ENCODE measurements at regions not wholly inside any gene's neighbourhood (a gene's known extent, or its start where the extent isn't known, plus 50 kb on each side); places are given as distances from the start of the nearest gene placed in this dataset.

DNA sequence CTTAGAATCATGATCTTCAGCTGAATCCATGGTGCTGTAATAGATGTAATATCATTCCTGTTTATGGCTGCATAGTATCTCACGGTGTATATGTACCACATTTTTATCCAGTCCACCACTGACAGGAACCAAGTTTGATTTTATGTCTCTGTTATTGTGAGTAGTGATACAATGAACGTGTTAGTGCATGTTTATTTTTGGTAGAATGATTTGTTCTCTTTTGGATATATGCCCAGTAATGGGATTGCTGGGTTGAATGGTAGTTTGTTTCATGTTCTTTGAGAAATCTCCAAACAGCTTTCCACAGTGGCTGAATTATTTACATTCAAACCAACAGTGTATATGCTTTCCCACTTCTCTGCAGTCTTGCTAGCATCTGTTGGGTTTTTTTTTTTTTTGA is 175.1 kb upstream of the CDH10 start:
- DNase-seq (ENCODE audit: low read depth): no peak

- no peak for DNase-seq (ENCODE audit: low read depth)
Measured at GRCh38 chr5:24817966-24818365, 173.2 kb upstream of the CDH10 start.

GRCh38 chr5:24816206-24816605 is 171.4 kb upstream of the CDH10 start:
- DNase-seq (ENCODE audit: low read depth): no peak

GRCh38 chr5:24805230-24805629 is 160.5 kb upstream of the CDH10 start:
- DNase-seq (ENCODE audit: low read depth): no peak

DNA sequence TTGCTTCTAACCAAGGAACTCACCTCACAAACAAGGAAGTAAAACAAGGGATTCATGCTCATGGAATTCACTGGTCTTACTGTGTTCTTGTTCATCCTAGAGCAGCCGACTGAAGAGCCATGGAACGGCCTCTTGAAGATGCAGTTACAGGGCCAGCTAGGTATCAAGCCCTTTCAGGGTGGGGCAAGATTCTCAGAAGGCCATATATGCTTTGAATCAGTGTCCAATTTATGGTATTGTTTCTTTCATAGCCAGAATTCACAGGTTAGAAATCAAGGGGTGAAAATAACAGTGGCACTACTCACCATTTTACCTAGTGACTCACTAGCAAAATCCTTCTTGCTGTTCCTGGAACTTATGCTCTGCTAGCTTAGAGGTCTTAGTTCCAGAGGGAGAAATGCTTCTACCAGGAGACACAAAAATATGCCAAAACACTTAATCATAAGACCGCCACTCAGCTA is 159.5 kb upstream of the CDH10 start:
- no peak for DNase-seq (ENCODE audit: low read depth)

GRCh38 chr5:24791326-24791725 is 146.5 kb upstream of the CDH10 start:
- DNase-seq (ENCODE audit: low read depth): no peak

GRCh38 chr5:24789611-24790351 is 145.0 kb upstream of the CDH10 start:
- no peak for DNase-seq (ENCODE audit: low read depth)

DNA sequence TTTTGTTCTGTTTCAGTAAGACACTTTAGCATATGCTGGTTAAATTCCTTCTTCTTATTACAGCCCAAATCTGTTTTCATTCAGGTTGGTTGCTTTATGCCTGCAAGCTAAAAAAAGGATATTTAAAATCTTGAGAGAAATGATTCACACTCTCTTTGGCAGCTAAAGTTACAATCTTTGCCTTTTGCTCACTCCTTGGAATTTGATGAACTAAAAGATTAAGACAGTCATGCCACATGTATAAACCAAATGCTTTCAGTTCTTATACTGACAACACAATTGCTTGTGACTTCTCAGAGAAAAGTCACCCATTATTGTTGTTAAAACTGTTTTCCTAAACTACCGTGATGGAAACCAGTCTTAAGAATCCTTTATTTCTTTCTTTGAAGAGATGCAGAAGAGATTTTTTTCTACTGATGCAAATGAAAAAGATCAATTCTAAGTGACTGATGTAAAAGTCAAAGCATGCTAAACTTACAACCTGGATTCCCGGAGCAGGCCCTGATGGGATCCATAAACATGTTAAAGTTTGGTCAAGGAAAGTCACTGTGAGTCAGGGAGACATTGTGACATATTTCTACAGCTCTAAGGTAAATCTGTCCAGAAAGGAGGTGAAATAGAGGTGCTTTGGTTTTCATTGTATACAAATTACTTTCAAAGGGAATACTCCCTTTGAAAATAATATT is 144.2 kb upstream of the CDH10 start:
- DNase-seq (ENCODE audit: low read depth): peak; percentile 22

- no peak for DNase-seq (ENCODE audit: low read depth)
Measured at GRCh38 chr5:24786108-24786507, 141.3 kb upstream of the CDH10 start.

DNA sequence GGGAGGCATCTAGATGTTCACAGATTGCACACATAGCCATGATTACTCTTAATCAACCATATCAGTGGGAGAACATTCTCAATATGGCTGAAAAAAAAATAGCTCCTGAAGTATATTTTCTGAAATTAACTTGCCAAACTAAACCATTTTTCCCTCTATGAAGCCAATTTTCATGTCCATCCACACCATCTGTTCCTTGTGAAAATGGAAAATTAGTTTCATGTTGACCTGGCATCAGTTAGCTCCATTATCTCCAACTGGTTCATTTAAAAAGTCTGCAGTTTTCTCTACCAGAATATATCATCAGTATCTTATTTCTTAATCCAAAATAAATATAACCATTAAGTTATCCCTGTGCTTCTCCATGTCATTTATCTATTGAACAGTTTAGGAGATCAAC is 138.8 kb upstream of the CDH10 start:
- DNase-seq (ENCODE audit: low read depth): no peak

DNA sequence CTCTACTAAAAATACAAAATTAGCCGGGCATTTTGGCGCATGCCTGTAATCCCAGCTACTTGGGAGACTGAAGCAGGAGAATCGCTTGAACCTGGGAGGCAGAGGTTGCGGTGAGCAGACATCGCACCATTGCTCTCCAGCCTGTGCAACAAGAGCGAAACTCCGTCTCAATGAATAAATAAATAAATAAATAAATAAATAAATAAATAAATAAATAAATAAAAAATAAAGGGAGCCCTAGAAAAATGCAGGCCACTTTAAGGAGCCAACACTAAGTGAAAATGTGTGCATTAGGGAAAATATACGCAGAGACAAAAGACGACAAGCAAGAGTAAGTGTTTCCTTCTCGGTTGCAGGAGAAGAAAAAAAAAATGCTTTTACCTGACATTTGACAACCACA is 132.6 kb upstream of the CDH10 start:
- no peak for DNase-seq (ENCODE audit: low read depth)

GRCh38 chr5:24773261-24773660 is 128.5 kb upstream of the CDH10 start:
- no peak for DNase-seq (ENCODE audit: low read depth)

DNA sequence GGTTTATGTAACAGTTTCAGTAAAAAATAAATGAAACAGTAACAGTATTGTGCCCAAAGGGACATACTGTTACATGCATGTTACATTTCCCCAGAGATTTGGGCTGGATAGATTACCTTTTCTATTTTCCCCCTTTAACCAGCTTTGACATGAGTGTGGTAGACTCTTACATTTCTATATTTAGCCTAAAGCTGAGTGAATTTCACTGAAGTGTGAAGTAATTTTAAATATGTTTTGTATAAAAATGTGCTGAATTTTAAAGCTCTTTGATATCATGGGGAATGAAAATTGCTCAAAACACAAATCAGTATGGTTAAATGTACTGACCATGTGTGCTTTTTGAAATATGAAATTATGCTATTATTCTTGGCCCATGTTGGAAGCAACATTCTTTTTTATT is 122.3 kb upstream of the CDH10 start:
- no peak for DNase-seq (ENCODE audit: low read depth)

GRCh38 chr5:24765219-24765618 is 120.4 kb upstream of the CDH10 start:
- no peak for DNase-seq (ENCODE audit: low read depth)

DNA sequence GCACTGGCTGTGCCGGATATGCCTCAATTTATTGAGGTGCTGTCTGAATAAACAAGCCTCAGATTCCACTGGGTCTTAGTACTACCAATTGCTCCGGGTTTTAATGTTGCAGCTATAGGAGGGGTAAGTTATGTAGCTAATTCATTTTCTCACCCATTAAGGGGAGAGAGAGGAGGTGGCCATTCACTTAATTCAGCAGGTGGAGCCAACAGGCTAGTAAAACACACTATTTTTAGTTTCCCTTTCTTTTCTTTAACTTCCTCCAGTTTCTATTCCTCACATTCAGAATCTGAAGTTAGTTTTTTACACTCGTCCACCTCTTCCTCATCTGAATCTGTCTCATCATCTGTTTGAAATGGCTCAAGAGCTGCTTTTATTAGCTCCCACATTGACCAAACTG is 105.6 kb upstream of the CDH10 start:
- no peak for DNase-seq (ENCODE audit: low read depth)

- no peak for DNase-seq (ENCODE audit: low read depth)
Measured at GRCh38 chr5:24749701-24750100, 104.9 kb upstream of the CDH10 start.

GRCh38 chr5:24747327-24747726 is 102.5 kb upstream of the CDH10 start:
- DNase-seq (ENCODE audit: low read depth): no peak

DNA sequence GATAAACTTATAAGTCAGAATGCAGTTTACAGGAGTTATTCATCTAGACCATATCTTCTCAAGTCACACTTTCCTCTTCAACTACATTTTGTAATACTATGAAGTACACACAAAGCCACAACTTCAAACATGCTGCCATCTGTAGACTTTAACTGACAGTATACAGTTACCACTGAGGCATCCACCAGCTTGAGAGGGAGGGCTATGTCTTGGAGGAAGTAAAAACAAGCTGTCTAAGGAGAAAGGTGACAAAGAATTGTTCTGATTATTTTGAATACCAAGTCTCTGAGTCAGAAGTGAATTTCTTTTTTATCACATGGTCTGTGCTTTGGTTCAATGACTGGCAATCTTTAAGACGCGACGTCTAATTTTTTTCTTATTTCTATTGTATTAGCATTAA is 97.6 kb upstream of the CDH10 start:
- DNase-seq (ENCODE audit: low read depth): no peak

DNA sequence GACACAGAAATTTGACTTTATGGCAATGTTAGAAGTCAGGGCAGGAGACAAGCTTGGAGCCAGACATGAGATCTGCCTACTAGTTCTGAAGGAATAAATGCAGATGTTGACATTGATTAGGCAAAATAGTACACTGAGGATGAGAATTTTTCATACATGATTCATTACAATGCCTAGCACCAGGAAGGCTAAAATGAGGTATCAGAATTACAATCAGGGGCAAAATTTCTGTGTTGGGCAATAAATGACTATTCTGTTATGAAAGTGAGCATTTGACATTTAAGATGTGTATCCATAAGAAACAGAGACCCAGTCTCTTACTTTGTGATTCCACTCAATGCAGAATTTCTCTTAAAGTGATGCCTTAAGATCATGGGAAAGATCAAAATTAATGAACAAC is 92.4 kb upstream of the CDH10 start:
- DNase-seq (ENCODE audit: low read depth): no peak

GRCh38 chr5:24735284-24735683 is 90.5 kb upstream of the CDH10 start:
- no peak for DNase-seq (ENCODE audit: low read depth)

GRCh38 chr5:24732184-24732583 is 87.4 kb upstream of the CDH10 start:
- DNase-seq (ENCODE audit: low read depth): no peak

- no peak for DNase-seq (ENCODE audit: low read depth)
Measured at GRCh38 chr5:24720743-24721142, 76.0 kb upstream of the CDH10 start.

GRCh38 chr5:24714746-24715145 is 70.0 kb upstream of the CDH10 start:
- no peak for DNase-seq (ENCODE audit: low read depth)

GRCh38 chr5:24712947-24713346 is 68.2 kb upstream of the CDH10 start:
- no peak for DNase-seq (ENCODE audit: low read depth)
